Spleen (tissue), 7 donors: ENCODE measurements at regions not wholly inside any gene's neighbourhood (a gene's known extent, or its start where the extent isn't known, plus 50 kb on each side); places are given as distances from the start of the nearest gene placed in this dataset.

ENCODE experiments used
- POLR2A ChIP-seq, 3 donors: fragments of 450-650 bp; IDR thresholded peaks; one replicate each; pipeline ENCODE4 v1.5.1; 2017; ENCODE audit warnings: antibody characterized with exemption in 3 of 3, mild to moderate bottlenecking in 1 of 3
- POLR2AphosphoS5 ChIP-seq, 3 donors: sonication (generic); formaldehyde crosslinking; IDR thresholded peaks; one replicate each; pipeline ENCODE4 v1.5.1; 2017; ENCODE audit warnings: antibody characterized with exemption in 3 of 3
- TF ChIP-seq, protein P1 (sequence below), 11 experiments: fragments of 200-600 bp in 7 of 11; fragments of 450-650 bp in 4 of 11; sonication (generic) in 4 of 11; IDR thresholded peaks in 8 of 11; conservative IDR thresholded peaks in 3 of 11; 1 replicate in 7 of 11; 2 replicates in 4 of 11; pipeline versions ENCODE4 v1.4.0 to v1.8.0; 2016 to 2021; ENCODE audit warnings: antibody characterized with exemption in 11 of 11, inconsistent platforms in 4 of 11, mild to moderate bottlenecking in 1 of 11
- donor health status: DM: no; HTN: no; CAD: no; lungs with moderate emphysema.
- donor health status: DM: no; HTN: no; CAD: no.
- donor health status: DM: no; HTN: no; CAD: no.

DNA sequence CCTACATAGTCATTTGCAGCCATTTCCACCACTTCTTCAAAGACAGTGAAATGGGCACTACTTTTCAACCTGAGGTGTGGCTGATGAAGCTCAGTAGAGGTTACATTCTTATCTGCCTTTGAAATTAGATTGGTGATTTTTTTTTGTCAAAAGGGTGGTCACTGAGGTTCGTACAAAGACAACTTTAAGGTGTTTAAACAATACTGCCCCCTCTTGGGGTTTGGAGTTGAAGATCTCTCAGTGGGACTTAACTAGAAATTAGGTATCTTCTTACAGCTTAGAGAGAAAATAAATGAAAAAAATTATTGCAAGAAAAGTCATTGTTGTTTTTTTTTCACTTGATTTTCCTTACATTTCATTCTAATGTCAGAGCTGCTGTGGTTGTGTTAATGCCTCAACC, 713.2 kb downstream of the CDH11 start:
- no peak for TF ChIP-seq POLR2A (IDR thresholded peaks at IDR 0.05)
- TF ChIP-seq, protein P1, sequence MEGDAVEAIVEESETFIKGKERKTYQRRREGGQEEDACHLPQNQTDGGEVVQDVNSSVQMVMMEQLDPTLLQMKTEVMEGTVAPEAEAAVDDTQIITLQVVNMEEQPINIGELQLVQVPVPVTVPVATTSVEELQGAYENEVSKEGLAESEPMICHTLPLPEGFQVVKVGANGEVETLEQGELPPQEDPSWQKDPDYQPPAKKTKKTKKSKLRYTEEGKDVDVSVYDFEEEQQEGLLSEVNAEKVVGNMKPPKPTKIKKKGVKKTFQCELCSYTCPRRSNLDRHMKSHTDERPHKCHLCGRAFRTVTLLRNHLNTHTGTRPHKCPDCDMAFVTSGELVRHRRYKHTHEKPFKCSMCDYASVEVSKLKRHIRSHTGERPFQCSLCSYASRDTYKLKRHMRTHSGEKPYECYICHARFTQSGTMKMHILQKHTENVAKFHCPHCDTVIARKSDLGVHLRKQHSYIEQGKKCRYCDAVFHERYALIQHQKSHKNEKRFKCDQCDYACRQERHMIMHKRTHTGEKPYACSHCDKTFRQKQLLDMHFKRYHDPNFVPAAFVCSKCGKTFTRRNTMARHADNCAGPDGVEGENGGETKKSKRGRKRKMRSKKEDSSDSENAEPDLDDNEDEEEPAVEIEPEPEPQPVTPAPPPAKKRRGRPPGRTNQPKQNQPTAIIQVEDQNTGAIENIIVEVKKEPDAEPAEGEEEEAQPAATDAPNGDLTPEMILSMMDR (IDR thresholded peaks at IDR 0.05 in 8 of 11, conservative IDR thresholded peaks at IDR 0.05 in 3 of 11): no peak
- TF ChIP-seq POLR2AphosphoS5 (IDR thresholded peaks at IDR 0.05): no peak
